Right renal pelvis (tissue), 4 donors: ENCODE measurements at regions not wholly inside any gene's neighbourhood (a gene's known extent, or its start where the extent isn't known, plus 50 kb on each side); places are given as distances from the start of the nearest gene placed in this dataset.
"Not testable (repeated sequence)": the region's sequence is repeated elsewhere in the genome, so short reads cannot be mapped to it uniquely, and the experiment has no call there.

Experiments used
- DNase-seq, 4 donors: peaks; one replicate each; pipeline ENCODE4 v3.0.0-alpha.2; 2013; ENCODE audit warnings: low read depth in 4 of 4, low spot score in 3 of 4, missing footprints in 1 of 4

- no peak for DNase-seq
These were observed 575.0 kb downstream of the PRKD1 start for GRCh38 chr14:29352706-29353080.

GRCh38 chr14:29353513-29353912 lies 574.1 kb downstream of the PRKD1 start:
- no peak for DNase-seq

- DNase-seq, result no peak
These were observed 573.2 kb downstream of the PRKD1 start for GRCh38 chr14:29354486-29354885.

- DNase-seq, result no peak
These were observed 572.3 kb downstream of the PRKD1 start for GRCh38 chr14:29355331-29355730.

- DNase-seq, result no peak
These were observed 571.8 kb downstream of the PRKD1 start for GRCh38 chr14:29355846-29356245.

- no peak for DNase-seq
These were observed 567.0 kb downstream of the PRKD1 start for GRCh38 chr14:29360656-29361055.

GRCh38 chr14:29370024-29370423 lies 557.6 kb downstream of the PRKD1 start:
- DNase-seq, result no peak

- DNase-seq, result no peak
These were observed 551.4 kb downstream of the PRKD1 start for GRCh38 chr14:29376237-29376636.

- DNase-seq, result no peak
These were observed 546.8 kb downstream of the PRKD1 start for GRCh38 chr14:29380826-29381225.

GRCh38 chr14:29388571-29388970 lies 539.1 kb downstream of the PRKD1 start:
- DNase-seq, result no peak

- no peak for DNase-seq
These were observed 537.4 kb downstream of the PRKD1 start for GRCh38 chr14:29390081-29390832.

- DNase-seq, result no peak
These were observed 536.4 kb downstream of the PRKD1 start for GRCh38 chr14:29391231-29391630.

- no peak for DNase-seq
These were observed 535.8 kb downstream of the PRKD1 start for GRCh38 chr14:29391801-29392200.

- no peak for DNase-seq
These were observed 535.4 kb downstream of the PRKD1 start for GRCh38 chr14:29392287-29392686.

- no peak for DNase-seq
These were observed 524.6 kb downstream of the PRKD1 start for GRCh38 chr14:29403091-29403490.

- DNase-seq, result no peak
These were observed 517.1 kb downstream of the PRKD1 start for GRCh38 chr14:29410581-29410980.

- not testable (repeated sequence) for DNase-seq
These were observed 512.7 kb downstream of the PRKD1 start for GRCh38 chr14:29414931-29415330.

- no peak for DNase-seq
These were observed 507.9 kb downstream of the PRKD1 start for GRCh38 chr14:29419736-29420135.

- no peak for DNase-seq
These were observed 506.4 kb downstream of the PRKD1 start for GRCh38 chr14:29421156-29421728.

GRCh38 chr14:29425705-29426482 lies 501.8 kb downstream of the PRKD1 start:
- no peak for DNase-seq

GRCh38 chr14:29442696-29443095 lies 485.0 kb downstream of the PRKD1 start:
- DNase-seq, result no peak

GRCh38 chr14:29444216-29444615 lies 483.4 kb downstream of the PRKD1 start:
- no peak for DNase-seq
